HG03097 (cell line): ENCODE measurements at regions not wholly inside any gene's neighbourhood (a gene's known extent, or its start where the extent isn't known, plus 50 kb on each side); places are given as distances from the start of the nearest gene placed in this dataset.
"Not testable (repeated sequence)": the region's sequence is repeated elsewhere in the genome, so short reads cannot be mapped to it uniquely, and the experiment has no call there.

Experiments used
- ATAC-seq: cut with Tn5 transposase; IDR thresholded peaks from one replicate; pipeline ENCODE4 v1.9.1; 2021; ENCODE audit not compliant: unreplicated experiment, low FRiP score

GRCh38 chr16:63695347-63695746, 1426.5 kb downstream of the CDH11 start:
- ATAC-seq, result no peak

- no peak for ATAC-seq
Observed at GRCh38 chr16:63690961-63691360, 1430.9 kb downstream of the CDH11 start.

GRCh38 chr16:63690267-63690666, 1431.6 kb downstream of the CDH11 start:
- no peak for ATAC-seq

DNA sequence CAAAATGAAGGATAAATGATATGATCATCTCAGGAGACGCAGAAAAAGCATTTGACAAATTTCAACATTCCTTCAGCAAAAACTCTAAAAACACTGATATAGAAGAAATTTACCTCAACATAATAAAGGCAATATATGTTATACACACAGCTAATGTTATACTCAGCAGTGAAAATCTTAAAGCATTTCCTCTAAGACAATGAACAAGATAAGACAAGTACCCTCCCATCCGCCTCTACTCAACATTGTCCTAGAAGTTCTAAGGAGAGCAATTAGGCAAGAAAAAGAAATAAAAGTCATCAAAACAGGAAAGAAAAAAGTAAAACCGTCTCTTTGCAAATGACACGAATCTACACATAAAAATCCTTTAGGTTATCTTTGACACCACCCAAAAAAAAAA, 1432.8 kb downstream of the CDH11 start:
- ATAC-seq, result no peak

DNA sequence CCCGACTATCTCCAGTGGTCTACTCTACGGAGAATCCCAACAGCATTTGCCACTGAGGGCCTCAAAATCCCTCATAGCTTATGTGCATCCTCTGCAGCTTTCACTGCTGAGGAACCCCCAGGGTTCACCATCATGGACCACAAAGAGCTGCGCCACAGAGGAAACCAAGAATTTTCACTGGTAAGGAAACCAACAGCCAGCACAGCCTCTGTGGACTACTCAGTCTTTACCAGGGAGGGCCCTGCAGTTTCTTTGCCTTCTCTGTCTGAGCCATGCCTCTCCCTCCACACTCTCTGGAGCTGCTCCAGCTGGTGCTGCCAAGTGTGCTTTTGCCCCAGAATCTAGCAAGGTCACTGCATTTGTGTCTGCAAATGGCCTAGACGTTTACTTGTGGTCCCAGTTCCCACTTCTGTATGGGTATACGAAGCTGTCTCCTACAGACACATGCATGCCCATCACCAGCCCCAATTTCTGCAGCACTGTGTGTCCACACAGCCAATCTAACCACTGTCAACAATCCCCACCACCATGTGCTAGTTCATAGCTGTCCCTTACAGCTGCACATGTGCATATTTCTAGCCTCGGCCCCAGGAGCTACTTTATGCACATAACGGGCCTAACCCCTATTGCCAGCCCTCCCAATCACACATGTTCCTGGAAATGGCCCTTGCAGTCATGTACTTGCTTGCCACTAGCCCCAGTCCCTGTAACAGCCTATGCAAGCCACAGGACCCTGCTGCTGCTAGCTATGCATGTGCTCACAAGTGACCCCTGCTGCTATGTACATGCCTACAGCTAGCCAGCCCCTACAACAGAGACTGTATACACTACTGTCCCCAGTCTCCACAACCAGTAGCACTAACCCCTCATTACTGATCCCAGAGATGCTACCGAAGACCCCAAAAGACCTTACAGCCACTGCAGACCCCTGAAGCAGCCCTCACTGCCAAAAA, 1437.4 kb downstream of the CDH11 start:
- ATAC-seq, result no peak

GRCh38 chr16:63682844-63683243, 1439.0 kb downstream of the CDH11 start:
- no peak for ATAC-seq

- no peak for ATAC-seq
Observed at GRCh38 chr16:63672493-63672892, 1449.4 kb downstream of the CDH11 start.

GRCh38 chr16:63663155-63663554, 1458.7 kb downstream of the CDH11 start:
- ATAC-seq, result no peak

- no peak for ATAC-seq
Observed at GRCh38 chr16:63655846-63656245, 1466.0 kb downstream of the CDH11 start.

DNA sequence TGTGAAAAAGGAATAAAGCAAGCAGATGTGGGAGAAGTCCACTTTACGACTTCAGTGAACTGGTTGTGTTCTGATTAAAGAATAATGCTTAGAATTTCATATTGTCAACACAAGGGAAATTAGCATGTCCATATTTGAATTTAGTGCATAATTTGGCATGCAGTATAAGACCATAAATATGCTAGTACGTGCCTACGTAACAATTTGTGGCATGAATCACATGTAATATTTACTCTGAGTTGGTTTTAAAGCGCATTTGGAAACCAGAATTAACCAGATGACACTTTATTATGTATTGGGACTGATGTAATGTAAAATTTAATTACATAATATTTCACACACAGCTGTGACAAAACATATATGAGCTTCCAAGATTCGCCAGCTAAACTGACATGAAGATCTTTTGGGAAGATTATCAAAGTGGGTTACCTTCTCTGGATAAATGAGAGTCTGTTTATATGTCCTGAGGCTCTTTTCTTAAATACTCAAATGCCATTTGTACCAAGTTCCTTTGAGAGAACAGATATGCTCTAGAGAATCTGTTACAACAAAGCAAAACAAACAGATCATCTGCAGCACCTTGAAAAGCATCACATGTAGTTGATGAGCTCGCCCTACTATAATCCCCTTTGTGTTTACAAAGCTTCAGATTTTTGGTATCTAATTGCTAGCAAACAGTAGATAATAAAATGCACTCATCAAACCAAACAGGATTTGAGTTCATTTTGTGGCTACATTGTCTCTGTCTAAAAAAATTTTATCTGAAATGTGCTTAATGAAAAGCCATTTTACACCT, 1468.6 kb downstream of the CDH11 start:
- no peak for ATAC-seq

GRCh38 chr16:63652091-63652490, 1469.8 kb downstream of the CDH11 start:
- ATAC-seq, result no peak

- no peak for ATAC-seq
Observed at GRCh38 chr16:63650550-63650949, 1471.3 kb downstream of the CDH11 start.

DNA sequence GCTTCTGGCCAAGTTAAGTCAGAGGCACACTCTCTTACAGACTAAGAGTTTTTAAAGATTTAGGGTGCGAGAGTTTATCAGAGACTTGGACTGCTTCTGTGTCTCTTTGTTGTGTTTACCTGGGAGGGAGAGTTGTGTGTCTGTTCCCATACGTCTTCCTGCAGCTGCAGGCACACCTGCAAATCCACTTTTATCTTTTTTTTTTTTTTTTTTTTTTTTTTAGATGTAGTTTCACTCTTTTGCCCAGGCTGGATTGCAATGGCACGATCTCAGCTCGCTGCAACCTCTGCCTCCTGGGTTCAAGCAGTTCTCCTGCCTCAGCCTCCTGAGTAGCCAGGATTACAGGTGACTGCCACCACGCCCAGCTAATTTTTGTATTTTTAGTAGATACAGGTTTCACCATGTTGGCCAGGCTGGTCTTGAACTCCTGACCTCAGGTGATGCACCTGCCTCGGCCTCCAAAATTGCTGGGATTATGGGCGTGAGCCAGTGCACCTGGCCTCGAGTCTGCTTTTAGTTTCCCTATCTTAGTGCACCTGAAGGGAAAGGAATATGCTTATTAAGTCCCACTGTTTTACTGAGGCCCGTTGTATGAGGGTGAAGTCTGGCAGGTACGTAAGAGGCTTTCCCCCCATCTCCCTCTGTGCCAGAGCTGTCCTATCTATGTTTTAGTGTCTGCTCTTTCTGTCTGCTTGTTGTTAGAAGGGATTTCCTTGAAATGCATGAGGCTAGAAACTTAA, 1488.0 kb downstream of the CDH11 start:
- ATAC-seq, result not testable (repeated sequence)

DNA sequence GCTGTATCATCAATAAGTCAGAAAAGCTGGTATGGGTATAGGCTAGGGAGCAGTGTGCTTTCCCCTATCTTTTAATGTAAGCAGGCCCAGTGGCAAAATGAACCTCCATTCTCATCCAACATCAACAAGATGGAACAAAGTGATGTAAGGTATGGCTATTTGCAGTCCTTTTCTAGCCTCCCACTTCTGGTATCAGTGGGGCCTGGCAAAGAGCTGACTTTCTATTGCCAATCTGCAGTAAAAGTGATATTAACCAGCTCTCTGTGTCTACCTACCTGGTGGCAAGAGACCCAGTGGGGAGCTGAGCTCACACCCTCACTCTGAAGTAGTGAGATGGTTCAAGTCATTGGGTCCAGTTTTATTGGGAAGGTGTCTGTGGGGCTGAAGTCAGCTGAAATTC, 1492.6 kb downstream of the CDH11 start:
- no peak for ATAC-seq

DNA sequence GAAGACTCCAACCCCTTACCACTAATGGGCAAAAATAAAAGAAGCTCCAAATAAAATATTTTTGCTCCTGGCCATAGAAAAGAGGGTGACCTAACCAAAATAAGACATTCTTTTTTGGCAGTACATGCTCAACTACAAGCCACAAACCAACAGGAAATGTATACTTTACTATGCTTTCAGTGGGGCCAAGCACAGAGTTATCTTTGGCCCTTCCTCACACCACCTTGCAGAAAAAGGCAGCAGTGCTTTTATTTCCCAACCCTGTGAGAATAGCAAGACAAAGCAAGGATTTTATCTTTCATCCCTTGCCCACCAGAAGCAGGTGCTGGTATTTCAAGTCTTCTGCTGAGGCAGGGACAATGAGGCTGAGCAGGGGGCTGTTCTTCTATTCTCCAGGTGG, 1493.1 kb downstream of the CDH11 start:
- no peak for ATAC-seq

DNA sequence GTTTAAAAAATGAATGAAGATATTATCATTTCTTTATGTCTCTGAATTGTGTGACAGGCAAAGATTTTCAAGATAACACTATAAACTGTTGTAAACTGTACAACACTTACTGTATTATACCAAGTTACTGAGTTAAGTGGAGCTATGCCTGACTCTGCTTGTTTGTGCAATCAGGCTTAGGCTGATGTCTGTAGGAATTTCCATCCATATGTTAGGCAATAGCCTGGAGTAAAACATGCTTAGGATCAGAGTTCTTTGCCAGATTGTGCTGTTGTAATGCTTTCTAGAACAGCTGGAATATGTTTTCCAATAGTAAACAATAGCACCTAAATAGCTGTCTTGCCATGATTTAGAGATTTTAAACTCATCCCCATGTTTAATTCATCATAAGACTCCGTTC, 1496.7 kb downstream of the CDH11 start:
- no peak for ATAC-seq

DNA sequence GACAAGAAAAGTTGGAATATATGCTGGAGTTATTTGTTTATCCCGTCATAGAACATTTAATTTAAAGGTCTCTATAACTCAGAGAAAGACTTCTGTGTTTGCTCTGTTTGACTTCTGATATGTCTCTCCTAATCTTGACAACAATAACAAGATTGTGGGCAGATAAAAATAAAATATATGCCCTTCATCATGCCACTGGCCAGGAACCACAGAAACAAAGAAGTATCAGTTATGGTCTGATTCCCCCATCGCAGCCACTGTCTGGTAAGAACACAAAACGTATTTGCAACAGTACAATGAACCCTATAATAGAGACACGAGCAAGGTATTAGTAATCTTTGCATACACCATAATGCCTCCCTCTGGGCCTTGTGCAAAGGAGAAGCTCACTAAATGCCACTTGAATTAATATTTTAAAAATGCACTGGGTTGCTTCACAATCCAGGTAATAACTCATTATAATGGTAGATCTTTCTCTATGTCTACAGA, 1498.3 kb downstream of the CDH11 start:
- ATAC-seq, result no peak

DNA sequence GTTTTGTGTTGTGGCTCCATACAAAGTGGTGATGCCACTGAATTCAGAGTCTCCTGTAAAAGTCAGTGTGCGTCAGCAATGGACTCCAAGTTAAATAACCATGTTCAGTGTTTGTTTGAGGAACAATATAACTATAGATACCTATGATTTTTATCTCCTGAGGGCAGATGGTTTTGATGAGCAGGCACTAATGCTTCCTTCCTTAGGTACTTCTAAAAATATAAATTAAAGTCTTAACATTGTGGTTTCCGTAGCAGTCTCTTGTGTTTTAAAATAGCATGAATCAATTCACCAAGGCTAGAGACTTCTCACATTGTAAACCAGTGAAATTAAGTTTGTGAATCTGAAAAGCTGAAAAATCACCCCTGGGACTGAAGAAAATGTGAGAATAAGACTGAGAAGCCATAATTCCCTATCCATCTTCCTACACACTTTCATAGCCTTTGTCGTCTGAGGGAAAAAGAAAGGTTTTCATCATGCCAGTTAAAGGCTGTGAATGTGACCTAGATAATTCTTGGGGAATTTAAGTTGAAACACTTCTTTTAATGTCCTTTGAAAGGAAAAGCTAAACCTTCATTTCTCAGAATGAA, 1502.9 kb downstream of the CDH11 start:
- no peak for ATAC-seq

GRCh38 chr16:63617990-63618763, 1503.7 kb downstream of the CDH11 start:
- ATAC-seq, result no peak
